HepG2 (cell line): ENCODE measurements at regions not wholly inside any gene's neighbourhood (a gene's known extent, or its start where the extent isn't known, plus 50 kb on each side); places are given as distances from the start of the nearest gene placed in this dataset.

ENCODE experiments used
- ARNT2 ChIP-seq: sonication (generic); formaldehyde crosslinking; IDR thresholded peaks from 2 replicates; pipeline ENCODE4 v1.8.0; 2022; ENCODE audit warnings: mild to moderate bottlenecking, low read depth, missing genetic modification reagents, moderate library complexity
- DMAP1 ChIP-seq: IDR thresholded peaks from 2 replicates; pipeline ENCODE4 v1.6.1; 2016
- EEA1 ChIP-seq: sonication (generic); formaldehyde crosslinking; IDR thresholded peaks from 2 replicates; pipeline ENCODE4 v1.5.1; 2020; ENCODE audit warnings: mild to moderate bottlenecking, missing genetic modification reagents, borderline replicate concordance
- ERF ChIP-seq: IDR thresholded peaks from 2 replicates; pipeline ENCODE4 v1.6.1; 2018; ENCODE audit warnings: missing biosample characterization, missing genetic modification reagents
- FUBP1 ChIP-seq: sonication (generic); formaldehyde crosslinking; IDR thresholded peaks from 2 replicates; pipeline ENCODE4 v1.5.1; 2020; ENCODE audit warnings: missing genetic modification reagents, mild to moderate bottlenecking, borderline replicate concordance
- HNRNPLL ChIP-seq: fragments of 200-400 bp; formaldehyde crosslinking; IDR thresholded peaks from 2 replicates; pipeline ENCODE4 v1.6.1; 2017; ENCODE audit warnings: mild to moderate bottlenecking, low read depth, low read length; ENCODE audit not compliant: poor library complexity, severe bottlenecking
- IRF2 ChIP-seq: IDR thresholded peaks from 2 replicates; pipeline ENCODE4 v1.6.1; 2018; ENCODE audit warnings: missing genetic modification reagents, missing compliant biosample characterization
- KAT8 ChIP-seq: IDR thresholded peaks from 2 replicates; pipeline ENCODE4 v1.6.1; 2016; ENCODE audit warnings: missing genetic modification reagents, missing compliant biosample characterization
- MATR3 ChIP-seq: sonication (generic); formaldehyde crosslinking; IDR thresholded peaks from 2 replicates; pipeline ENCODE4 v1.4.0; 2020; ENCODE audit warnings: missing genetic modification reagents
- MED8 ChIP-seq: sonication (generic); formaldehyde crosslinking; IDR thresholded peaks from 2 replicates; pipeline ENCODE4 v1.8.1; 2023; ENCODE audit warnings: mild to moderate bottlenecking, missing genetic modification reagents; ENCODE audit not compliant: insufficient replicate concordance
- PTBP1 ChIP-seq: fragments of 200-400 bp; formaldehyde crosslinking; IDR thresholded peaks from 2 replicates; pipeline ENCODE4 v1.6.1; 2018; ENCODE audit warnings: low read length, low read depth; ENCODE audit not compliant: poor library complexity, severe bottlenecking
- RFXAP ChIP-seq: sonication (generic); formaldehyde crosslinking; IDR thresholded peaks from 2 replicates; pipeline ENCODE4 v1.4.0; 2020; ENCODE audit warnings: missing genetic modification reagents, borderline replicate concordance
- RNF2 ChIP-seq: fragments of 450-650 bp; conservative IDR thresholded peaks from 2 replicates; pipeline ENCODE4 v1.6.1; 2016; ENCODE audit warnings: low read depth
- SOX13 ChIP-seq, 3 experiments: fragments of 450-650 bp in 1 of 3; sonication (generic) in 1 of 3; formaldehyde crosslinking in 1 of 3; IDR thresholded peaks in 2 of 3; conservative IDR thresholded peaks in 1 of 3; 2 replicates each; pipeline versions ENCODE4 v1.5.0 to v1.6.1; 2016 to 2020; ENCODE audit warnings: antibody characterized with exemption in 1 of 3, mild to moderate bottlenecking in 1 of 3, missing compliant biosample characterization in 1 of 3, missing genetic modification reagents in 1 of 3, moderate library complexity in 1 of 3
- SP140L ChIP-seq: sonication (generic); formaldehyde crosslinking; IDR thresholded peaks from 2 replicates; pipeline ENCODE4 v1.4.0; 2020; ENCODE audit warnings: missing genetic modification reagents, borderline replicate concordance
- XRCC5 ChIP-seq: fragments of 200-400 bp; formaldehyde crosslinking; optimal IDR thresholded peaks from 2 replicates; pipeline ENCODE3; 2017; ENCODE audit warnings: mild to moderate bottlenecking, low read length
- ZMAT5 ChIP-seq: sonication (generic); formaldehyde crosslinking; IDR thresholded peaks from 2 replicates; pipeline ENCODE4 v1.5.0; 2020; ENCODE audit warnings: mild to moderate bottlenecking, low read depth, missing genetic modification reagents, borderline replicate concordance
- ZNF225 ChIP-seq: sonication (generic); formaldehyde crosslinking; IDR thresholded peaks from 2 replicates; pipeline ENCODE4 v1.4.0; 2020; ENCODE audit warnings: mild to moderate bottlenecking, missing genetic modification reagents
- ZNF337 ChIP-seq: sonication (generic); formaldehyde crosslinking; IDR thresholded peaks from 2 replicates; pipeline ENCODE4 v1.5.1; 2020; ENCODE audit warnings: missing genetic modification reagents, low read depth, mild to moderate bottlenecking, borderline replicate concordance
- ZNF616 ChIP-seq: sonication (generic); formaldehyde crosslinking; IDR thresholded peaks from 2 replicates; pipeline ENCODE4 v1.5.0; 2020; ENCODE audit warnings: low read depth, mild to moderate bottlenecking, missing genetic modification reagents
- ZNF768 ChIP-seq: sonication (generic); formaldehyde crosslinking; IDR thresholded peaks from 2 replicates; pipeline ENCODE4 v1.4.0; 2020; ENCODE audit warnings: missing genetic modification reagents
- ZNF775 ChIP-seq: sonication (generic); formaldehyde crosslinking; IDR thresholded peaks from 2 replicates; pipeline ENCODE4 v1.4.0; 2020; ENCODE audit warnings: missing genetic modification reagents, mild to moderate bottlenecking, moderate library complexity, borderline replicate concordance
- TF ChIP-seq, protein P1 (sequence below): sonication (generic); formaldehyde crosslinking; IDR thresholded peaks from 2 replicates; pipeline ENCODE4 v1.5.1; 2020; ENCODE audit warnings: missing genetic modification reagents, mild to moderate bottlenecking, borderline replicate concordance
- TF ChIP-seq, protein P2 (sequence below): IDR thresholded peaks from 2 replicates; pipeline ENCODE4 v1.6.1; 2016; ENCODE audit warnings: missing compliant biosample characterization, missing genetic modification reagents, borderline replicate concordance

- TF ChIP-seq ZMAT5 (CRISPR knock-in tag) (no peak), RNF2 (no peak), SP140L (CRISPR knock-in tag) (0 out of 2 replicates have a peak, but pooled peaks have one; percentile 78), EEA1 (CRISPR knock-in tag) (0 out of 2 replicates have a peak, but pooled peaks have one; percentile 76), HNRNPLL (no peak), ZNF616 (no peak), KAT8 (CRISPR knock-in tag) (peak; percentile 89), ZNF768 (CRISPR knock-in tag) (0 out of 2 replicates have a peak, but pooled peaks have one; percentile 20), IRF2 (CRISPR knock-in tag) (peak; percentile 92), PTBP1 (no peak), ERF (CRISPR knock-in tag) (peak; percentile 93), ARNT2 (CRISPR knock-in tag) (0 out of 2 replicates have a peak, but pooled peaks have one; percentile 35), RFXAP (CRISPR knock-in tag) (peak; percentile 73; the same call in 1 of the 2 replicates), XRCC5 (no peak), DMAP1 (CRISPR knock-in tag) (peak; percentile 62; the same call in 1 of the 2 replicates), ZNF775 (no peak), MED8 (CRISPR knock-in tag) (no peak), FUBP1 (CRISPR knock-in tag) (0 out of 2 replicates have a peak, but pooled peaks have one; percentile 23), ZNF337 (peak; percentile 64; the same call in 1 of the 2 replicates), ZNF225 (CRISPR knock-in tag) (no peak), MATR3 (CRISPR knock-in tag) (no peak), SOX13 (IDR thresholded peaks at IDR 0.05) (peak; percentile 88), SOX13 (CRISPR knock-in tag; conservative IDR thresholded peaks at IDR 0.05 in 1 of 2, IDR thresholded peaks at IDR 0.05 in 1 of 2) (peak in 1 of 2 experiments; percentile 95; a peak in 2 of 4 replicates)
- TF ChIP-seq, protein P1, sequence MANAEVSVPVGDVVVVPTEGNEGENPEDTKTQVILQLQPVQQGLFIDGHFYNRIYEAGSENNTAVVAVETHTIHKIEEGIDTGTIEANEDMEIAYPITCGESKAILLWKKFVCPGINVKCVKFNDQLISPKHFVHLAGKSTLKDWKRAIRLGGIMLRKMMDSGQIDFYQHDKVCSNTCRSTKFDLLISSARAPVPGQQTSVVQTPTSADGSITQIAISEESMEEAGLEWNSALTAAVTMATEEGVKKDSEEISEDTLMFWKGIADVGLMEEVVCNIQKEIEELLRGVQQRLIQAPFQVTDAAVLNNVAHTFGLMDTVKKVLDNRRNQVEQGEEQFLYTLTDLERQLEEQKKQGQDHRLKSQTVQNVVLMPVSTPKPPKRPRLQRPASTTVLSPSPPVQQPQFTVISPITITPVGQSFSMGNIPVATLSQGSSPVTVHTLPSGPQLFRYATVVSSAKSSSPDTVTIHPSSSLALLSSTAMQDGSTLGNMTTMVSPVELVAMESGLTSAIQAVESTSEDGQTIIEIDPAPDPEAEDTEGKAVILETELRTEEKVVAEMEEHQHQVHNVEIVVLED = no peak
- TF ChIP-seq, protein P2, sequence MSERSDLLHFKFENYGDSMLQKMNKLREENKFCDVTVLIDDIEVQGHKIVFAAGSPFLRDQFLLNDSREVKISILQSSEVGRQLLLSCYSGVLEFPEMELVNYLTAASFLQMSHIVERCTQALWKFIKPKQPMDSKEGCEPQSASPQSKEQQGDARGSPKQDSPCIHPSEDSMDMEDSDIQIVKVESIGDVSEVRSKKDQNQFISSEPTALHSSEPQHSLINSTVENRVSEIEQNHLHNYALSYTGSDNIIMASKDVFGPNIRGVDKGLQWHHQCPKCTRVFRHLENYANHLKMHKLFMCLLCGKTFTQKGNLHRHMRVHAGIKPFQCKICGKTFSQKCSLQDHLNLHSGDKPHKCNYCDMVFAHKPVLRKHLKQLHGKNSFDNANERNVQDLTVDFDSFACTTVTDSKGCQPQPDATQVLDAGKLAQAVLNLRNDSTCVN = peak; percentile 99
Measured at GRCh38 chr14:22699801-22700564, 55.8 kb upstream of the OR6J1 start (continued).
